Spleen (tissue), 11 donors: ENCODE measurements at regions not wholly inside any gene's neighbourhood (a gene's known extent, or its start where the extent isn't known, plus 50 kb on each side); places are given as distances from the start of the nearest gene placed in this dataset.
"Not testable (repeated sequence)": the region's sequence is repeated elsewhere in the genome, so short reads cannot be mapped to it uniquely, and the experiment has no call there.

Experiments used
- DNase-seq: peaks from one replicate; pipeline ENCODE4 v3.0.0-alpha.2; 2020
- H3K27ac ChIP-seq, 8 donors: fragments of 200-600 bp; sonication (generic) in 7 of 8; 1 replicate in 4 of 8; 2 replicates in 4 of 8; pipeline versions ENCODE4 v1.5.0 to v1.8.0; 2016 to 2021; ENCODE audit warnings: inconsistent platforms in 4 of 8, mild to moderate bottlenecking in 4 of 8, moderate library complexity in 1 of 8
- H3K27me3 ChIP-seq, 7 donors: fragments of 200-600 bp; sonication (generic) in 6 of 7; replicated peaks in 1 of 7; 1 replicate in 4 of 7; 2 replicates in 3 of 7; pipeline versions ENCODE4 v1.5.0 to v1.8.0; 2016 to 2021; ENCODE audit warnings: inconsistent platforms in 3 of 7, mild to moderate bottlenecking in 1 of 7
- H3K36me3 ChIP-seq, 6 donors: fragments of 200-600 bp; sonication (generic) in 5 of 6; 1 replicate in 4 of 6; 2 replicates in 2 of 6; pipeline versions ENCODE4 v1.5.0 to v1.8.0; 2016 to 2021; ENCODE audit warnings: inconsistent platforms in 2 of 6
- H3K4me1 ChIP-seq, 6 donors: fragments of 200-600 bp; sonication (generic) in 5 of 6; 1 replicate in 3 of 6; 2 replicates in 3 of 6; pipeline versions ENCODE4 v1.5.0 to v1.8.0; 2016 to 2021; ENCODE audit warnings: inconsistent platforms in 3 of 6
- H3K4me3 ChIP-seq, 8 donors: fragments of 200-600 bp; sonication (generic) in 7 of 8; 1 replicate in 4 of 8; 2 replicates in 4 of 8; pipeline versions ENCODE4 v1.5.0 to v1.8.0; 2016 to 2021; ENCODE audit warnings: inconsistent platforms in 4 of 8, mild to moderate bottlenecking in 4 of 8, moderate library complexity in 2 of 8
- H3K9me3 ChIP-seq, 8 donors: fragments of 200-600 bp; sonication (generic) in 7 of 8; 1 replicate in 4 of 8; 2 replicates in 4 of 8; pipeline versions ENCODE4 v1.5.0 to v1.8.0; 2016 to 2021; ENCODE audit warnings: inconsistent platforms in 4 of 8
- POLR2A ChIP-seq, 3 donors: fragments of 450-650 bp; IDR thresholded peaks; one replicate each; pipeline ENCODE4 v1.5.1; 2017; ENCODE audit warnings: antibody characterized with exemption in 3 of 3, mild to moderate bottlenecking in 1 of 3
- POLR2AphosphoS5 ChIP-seq, 3 donors: sonication (generic); formaldehyde crosslinking; IDR thresholded peaks; one replicate each; pipeline ENCODE4 v1.5.1; 2017; ENCODE audit warnings: antibody characterized with exemption in 3 of 3
- WGBS, 5 donors: extraction: QIAGEN DNeasy Blood & Tissue Kit in 3 of 5; methylation state at CpG; one replicate each; pipeline versions ENCODE4 v1.1.5 to v1.1.7; 2013 to 2018; 5-methylcytosine and 5-hydroxymethylcytosine counted together
- intact Hi-C: fragments of 100-400 bp; cut with DNase I; formaldehyde crosslinking; loops from one replicate; pipeline ENCODE4 v1.15.0; 2023; ENCODE audit warnings: low total_unique reads
- TF ChIP-seq, protein P1 (sequence below), 11 experiments: fragments of 200-600 bp in 7 of 11; fragments of 450-650 bp in 4 of 11; sonication (generic) in 4 of 11; IDR thresholded peaks in 8 of 11; conservative IDR thresholded peaks in 3 of 11; 1 replicate in 7 of 11; 2 replicates in 4 of 11; pipeline versions ENCODE4 v1.4.0 to v1.8.0; 2016 to 2021; ENCODE audit warnings: antibody characterized with exemption in 11 of 11, inconsistent platforms in 4 of 11, mild to moderate bottlenecking in 1 of 11
- donor health status: healthy with polysubstance abuse.
- donor health status: DM: no; HTN: no; CAD: no; lungs with moderate emphysema.
- donor health status: DM: no; HTN: no; CAD: no.
- donor health status: Bipolar disorder and iron deficiency.
- donor health status: healthy.
- donor health status: DM: no; HTN: no; CAD: no.
- donor health status: DM: yes; HTN: yes; CAD: no.

DNA sequence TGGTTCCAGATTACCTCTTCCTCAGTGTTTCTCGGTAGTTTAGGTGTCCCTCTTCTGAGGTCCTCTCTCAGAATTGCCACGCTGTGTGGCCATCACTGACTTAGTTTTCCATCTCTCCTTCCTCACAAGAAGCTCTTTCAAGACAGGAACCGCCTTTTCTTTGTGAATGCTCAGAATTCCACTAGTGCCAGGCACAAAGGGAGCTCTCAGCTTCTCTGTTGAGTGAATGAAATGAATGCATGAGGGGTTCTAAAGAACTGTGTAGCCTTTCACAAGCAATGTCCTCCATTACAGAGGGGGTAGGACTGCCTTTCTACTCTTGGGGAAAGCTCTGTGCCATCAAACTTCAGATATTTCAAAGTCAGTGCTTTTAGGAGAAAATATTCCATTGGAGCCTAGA is 546.8 kb downstream of the RWDD3 start:
- no peak for DNase-seq
- no peaks in the 10 kb centered on the region for H3K4me1 ChIP-seq
- H3K27ac ChIP-seq: no peak overlapping the region
- H3K36me3 ChIP-seq: no peaks in the 10 kb centered on the region
- 71 to 85% (median 75%) methylated on average over 3 of the region's 3 CpGs for WGBS, 5 donors
- intact Hi-C loops: no loop called here
- H3K9me3 ChIP-seq: peaks cover 0 to 5% (median under 1%) of the 10 kb centered on the region in 8 donors
- H3K4me3 ChIP-seq: no peak overlapping the region
- no peaks in the 10 kb centered on the region for H3K27me3 ChIP-seq
- TF ChIP-seq POLR2AphosphoS5 (IDR thresholded peaks at IDR 0.05) (no peak), POLR2A (IDR thresholded peaks at IDR 0.05) (no peak)
- TF ChIP-seq, protein P1, sequence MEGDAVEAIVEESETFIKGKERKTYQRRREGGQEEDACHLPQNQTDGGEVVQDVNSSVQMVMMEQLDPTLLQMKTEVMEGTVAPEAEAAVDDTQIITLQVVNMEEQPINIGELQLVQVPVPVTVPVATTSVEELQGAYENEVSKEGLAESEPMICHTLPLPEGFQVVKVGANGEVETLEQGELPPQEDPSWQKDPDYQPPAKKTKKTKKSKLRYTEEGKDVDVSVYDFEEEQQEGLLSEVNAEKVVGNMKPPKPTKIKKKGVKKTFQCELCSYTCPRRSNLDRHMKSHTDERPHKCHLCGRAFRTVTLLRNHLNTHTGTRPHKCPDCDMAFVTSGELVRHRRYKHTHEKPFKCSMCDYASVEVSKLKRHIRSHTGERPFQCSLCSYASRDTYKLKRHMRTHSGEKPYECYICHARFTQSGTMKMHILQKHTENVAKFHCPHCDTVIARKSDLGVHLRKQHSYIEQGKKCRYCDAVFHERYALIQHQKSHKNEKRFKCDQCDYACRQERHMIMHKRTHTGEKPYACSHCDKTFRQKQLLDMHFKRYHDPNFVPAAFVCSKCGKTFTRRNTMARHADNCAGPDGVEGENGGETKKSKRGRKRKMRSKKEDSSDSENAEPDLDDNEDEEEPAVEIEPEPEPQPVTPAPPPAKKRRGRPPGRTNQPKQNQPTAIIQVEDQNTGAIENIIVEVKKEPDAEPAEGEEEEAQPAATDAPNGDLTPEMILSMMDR (IDR thresholded peaks at IDR 0.05 in 8 of 11, conservative IDR thresholded peaks at IDR 0.05 in 3 of 11): no peak

DNA sequence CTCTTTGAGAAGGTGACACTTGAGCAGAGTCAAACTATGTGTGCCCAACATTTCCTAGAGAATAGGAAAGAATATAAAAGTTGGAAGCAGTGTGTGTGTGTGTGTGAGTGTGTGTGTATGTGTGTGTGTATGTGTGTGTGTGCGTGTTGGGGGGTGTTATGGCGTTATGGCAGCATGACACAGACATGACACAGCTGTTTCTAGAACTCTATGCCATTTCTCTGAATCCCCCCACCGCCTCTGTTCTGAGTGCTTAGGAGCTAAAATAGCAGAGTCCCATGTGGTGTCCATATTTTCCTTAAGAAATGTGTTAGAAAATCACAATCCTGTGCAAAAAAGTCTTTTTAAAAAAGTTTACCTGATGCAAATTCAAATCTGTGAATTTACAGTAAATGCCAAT is 556.1 kb downstream of the RWDD3 start:
- WGBS, 5 donors: 65 to 81% (median 77%) methylated on average over 3 of the region's 3 CpGs
- H3K27ac ChIP-seq: no peak overlapping the region
- peaks cover 0 to 12% (median 0%) of the 10 kb centered on the region in 8 donors for H3K9me3 ChIP-seq
- intact Hi-C loops: no loop called here
- no peak overlapping the region for H3K4me3 ChIP-seq
- H3K4me1 ChIP-seq: no peaks in the 10 kb centered on the region
- H3K36me3 ChIP-seq: no peaks in the 10 kb centered on the region
- no peak for DNase-seq
- H3K27me3 ChIP-seq: no peaks in the 10 kb centered on the region
- TF ChIP-seq, protein P1 (IDR thresholded peaks at IDR 0.05 in 8 of 11, conservative IDR thresholded peaks at IDR 0.05 in 3 of 11): no peak
- TF ChIP-seq POLR2AphosphoS5 (IDR thresholded peaks at IDR 0.05) (no peak), POLR2A (IDR thresholded peaks at IDR 0.05) (no peak)

DNA sequence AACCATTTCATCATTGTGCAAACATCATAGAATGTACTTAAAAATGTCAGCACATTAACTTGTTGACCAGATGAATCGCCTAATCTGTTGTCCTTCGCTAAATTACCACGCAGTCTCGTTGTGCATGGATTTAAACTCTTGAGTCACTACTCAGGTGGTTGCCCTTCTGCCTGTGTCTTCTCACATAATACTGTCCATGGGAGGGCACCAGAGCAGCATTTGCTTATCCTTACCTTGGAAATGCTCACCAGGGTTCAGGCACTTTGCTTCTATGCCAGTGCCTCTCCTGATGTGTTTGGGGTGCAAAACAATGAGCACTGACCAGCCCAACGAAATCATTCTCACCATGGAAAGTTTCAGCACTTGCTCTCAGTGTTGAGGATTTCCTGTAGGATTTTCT is 559.9 kb downstream of the RWDD3 start:
- intact Hi-C loops: no loop called here
- no peak for DNase-seq
- H3K36me3 ChIP-seq: no peaks in the 10 kb centered on the region
- no peak overlapping the region for H3K4me3 ChIP-seq
- peaks cover 0 to 17% (median 2%) of the 10 kb centered on the region in 8 donors for H3K9me3 ChIP-seq
- H3K4me1 ChIP-seq: no peaks in the 10 kb centered on the region
- WGBS, 5 donors: 62 to 84% (median 73%) methylated on average over 5 of the region's 5 CpGs
- no peak overlapping the region for H3K27ac ChIP-seq
- TF ChIP-seq, protein P1 (IDR thresholded peaks at IDR 0.05 in 8 of 11, conservative IDR thresholded peaks at IDR 0.05 in 3 of 11): no peak
- TF ChIP-seq POLR2AphosphoS5 (IDR thresholded peaks at IDR 0.05) (no peak), POLR2A (IDR thresholded peaks at IDR 0.05) (no peak)
- H3K27me3 ChIP-seq: no peaks in the 10 kb centered on the region

DNA sequence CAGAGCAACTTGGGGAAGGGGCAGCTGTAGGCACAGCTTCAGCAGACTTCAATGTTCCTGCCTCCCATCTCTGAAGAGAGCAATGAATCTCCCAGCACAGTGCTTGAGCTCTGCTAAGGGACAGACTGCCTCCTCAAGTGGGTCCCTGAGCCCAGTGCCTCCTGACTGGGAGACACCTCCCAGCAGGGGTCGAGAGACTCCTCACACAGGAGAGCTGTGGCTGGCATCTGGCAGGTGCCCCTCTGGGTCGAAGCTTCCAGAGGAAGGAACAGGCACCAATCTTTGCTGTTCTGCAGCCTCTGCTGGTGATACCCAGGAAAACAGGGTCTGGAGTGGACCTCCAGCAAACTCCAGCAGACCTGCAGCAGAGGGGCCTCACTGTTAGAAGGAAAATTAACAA is 563.8 kb downstream of the RWDD3 start:
- H3K36me3 ChIP-seq, intact Hi-C loops, DNase-seq, H3K27me3 ChIP-seq, H3K4me1 ChIP-seq, H3K4me3 ChIP-seq, H3K27ac ChIP-seq: not testable (repeated sequence)
- 73 to 86% (median 74%) methylated on average over 2 of the region's 2 CpGs for WGBS, 5 donors
- peaks cover 0 to 28% (median 15%) of the 10 kb centered on the region in 8 donors for H3K9me3 ChIP-seq

DNA sequence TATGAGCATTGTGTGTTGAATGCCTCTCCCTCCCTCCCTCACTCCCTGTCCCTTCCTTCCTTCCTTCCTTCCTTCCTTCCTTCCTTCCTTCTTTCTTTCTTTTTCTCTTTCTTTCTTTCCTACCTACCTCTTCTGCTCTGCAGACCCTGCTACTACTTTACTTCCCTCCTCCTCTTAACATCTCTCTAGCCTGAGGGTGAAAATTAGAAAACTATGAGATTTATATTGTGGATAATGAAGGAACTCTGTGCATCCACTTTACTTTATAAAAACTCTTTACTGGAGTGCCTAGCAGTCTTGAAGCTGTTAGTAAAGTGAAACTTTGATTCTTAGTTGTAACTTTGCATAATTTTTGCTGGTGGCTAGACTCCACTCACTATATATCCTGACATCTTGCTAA is 572.2 kb downstream of the RWDD3 start:
- no peaks in the 10 kb centered on the region for H3K27me3 ChIP-seq

More for the DNA sequence above, 572.2 kb downstream of the RWDD3 start:
- DNase-seq: no peak
- intact Hi-C loops: no loop called here
- Histone ChIP-seq H3K9me3 (peaks cover 0 to 25% (median 13%) of the 10 kb centered on the region in 8 donors), H3K36me3 (no peaks in the 10 kb centered on the region), H3K4me3 (no peak overlapping the region), H3K27ac (no peak overlapping the region), H3K4me1 (no peaks in the 10 kb centered on the region)
- TF ChIP-seq, protein P1 (IDR thresholded peaks at IDR 0.05 in 8 of 11, conservative IDR thresholded peaks at IDR 0.05 in 3 of 11): no peak
- TF ChIP-seq POLR2A (IDR thresholded peaks at IDR 0.05) (no peak), POLR2AphosphoS5 (IDR thresholded peaks at IDR 0.05) (no peak)
